Naive thymus-derived CD4-positive, alpha-beta T cell (primary cell): ENCODE measurements at regions not wholly inside any gene's neighbourhood (a gene's known extent, or its start where the extent isn't known, plus 50 kb on each side); places are given as distances from the start of the nearest gene placed in this dataset.

Experiments
- ATAC-seq: fragments of 150-1000 bp; cut with Tn5 transposase; 2 replicates; pipeline ENCODE4 v1.10.0; 2021; ENCODE audit warnings: mild to moderate bottlenecking, moderate library complexity
- CTCF ChIA-PET: fragments of 350-600 bp; sonication (Branson Sonifier 250); formaldehyde crosslinking; loops from one replicate; lab custom pipeline; 2021; ENCODE audit warnings: antibody characterized with exemption; lab: Charles Lee
- POLR2A ChIA-PET: fragments of 350-600 bp; sonication (Branson Sonifier 250); formaldehyde crosslinking; loops from one replicate; lab custom pipeline; 2021; ENCODE audit warnings: antibody characterized with exemption, inconsistent platforms; lab: Charles Lee
- DNase-seq, 9 donors: peaks; one replicate each; pipeline versions ENCODE4 v3.0.0 to v3.0.0-alpha.2; 2020 to 2022; ENCODE audit warnings: mixed read lengths in 1 of 9
- H3K27ac ChIP-seq: one replicate; pipeline ENCODE4 v1.7.0; 2013; ENCODE audit warnings: mild to moderate bottlenecking, low read depth, low read length, moderate library complexity
- H3K27me3 ChIP-seq, 2 donors: one replicate each; pipeline ENCODE4 v1.7.0; 2013; ENCODE audit warnings: low read length in 2 of 2, mild to moderate bottlenecking in 2 of 2, moderate library complexity in 2 of 2; ENCODE audit not compliant: control insufficient read depth in 2 of 2, insufficient read depth in 2 of 2
- H3K36me3 ChIP-seq, 3 experiments: 1 replicate in 2 of 3; 2 replicates in 1 of 3; pipeline ENCODE4 v1.7.0; 2013; ENCODE audit warnings: low read length in 3 of 3, mild to moderate bottlenecking in 3 of 3, moderate library complexity in 1 of 3; ENCODE audit not compliant: insufficient read depth in 3 of 3, control insufficient read depth in 2 of 3
- H3K4me1 ChIP-seq, 2 donors: one replicate each; pipeline ENCODE4 v1.7.0; 2013; ENCODE audit warnings: low read length in 2 of 2, mild to moderate bottlenecking in 2 of 2, moderate library complexity in 1 of 2; ENCODE audit not compliant: control insufficient read depth in 2 of 2, insufficient read depth in 2 of 2
- H3K4me3 ChIP-seq: 2 replicates; pipeline ENCODE4 v1.7.0; 2013; ENCODE audit warnings: mild to moderate bottlenecking, low read length
- H3K9me3 ChIP-seq, 3 experiments: 1 replicate in 2 of 3; 2 replicates in 1 of 3; pipeline ENCODE4 v1.7.0; 2013; ENCODE audit warnings: low read length in 3 of 3; ENCODE audit not compliant: control insufficient read depth in 2 of 3
- H3K27ac Mint-ChIP-seq, 9 donors: one replicate each; pipeline ENCODE4 v1.8.0; 2020 to 2022; ENCODE audit warnings: mixed read lengths in 9 of 9, mild to moderate bottlenecking in 8 of 9, moderate library complexity in 5 of 9, inconsistent platforms in 2 of 9
- H3K27me3 Mint-ChIP-seq, 5 donors: one replicate each; pipeline ENCODE4 v1.8.0; 2021 to 2022; ENCODE audit warnings: mixed read lengths in 5 of 5, mild to moderate bottlenecking in 1 of 5
- H3K36me3 Mint-ChIP-seq, 5 donors: one replicate each; pipeline ENCODE4 v1.8.0; 2020 to 2022; ENCODE audit warnings: mixed read lengths in 5 of 5, mild to moderate bottlenecking in 3 of 5, inconsistent platforms in 1 of 5
- H3K4me1 Mint-ChIP-seq, 7 donors: one replicate each; pipeline ENCODE4 v1.8.0; 2020 to 2022; ENCODE audit warnings: mixed read lengths in 7 of 7, mild to moderate bottlenecking in 3 of 7, inconsistent platforms in 1 of 7
- H3K4me3 Mint-ChIP-seq, 10 donors: one replicate each; pipeline ENCODE4 v1.8.0; 2020 to 2022; ENCODE audit warnings: mild to moderate bottlenecking in 10 of 10, mixed read lengths in 10 of 10, moderate library complexity in 6 of 10, inconsistent platforms in 2 of 10
- H3K9me3 Mint-ChIP-seq, 11 donors: one replicate each; pipeline ENCODE4 v1.8.0; 2020 to 2022; ENCODE audit warnings: mixed read lengths in 11 of 11, mild to moderate bottlenecking in 4 of 11, inconsistent platforms in 1 of 11, moderate library complexity in 1 of 11
- intact Hi-C, 2 donors: fragments of 100-400 bp; cut with micrococcal nuclease; formaldehyde crosslinking; loops; one replicate each; pipeline ENCODE4 v1.15.1; 2023

DNA sequence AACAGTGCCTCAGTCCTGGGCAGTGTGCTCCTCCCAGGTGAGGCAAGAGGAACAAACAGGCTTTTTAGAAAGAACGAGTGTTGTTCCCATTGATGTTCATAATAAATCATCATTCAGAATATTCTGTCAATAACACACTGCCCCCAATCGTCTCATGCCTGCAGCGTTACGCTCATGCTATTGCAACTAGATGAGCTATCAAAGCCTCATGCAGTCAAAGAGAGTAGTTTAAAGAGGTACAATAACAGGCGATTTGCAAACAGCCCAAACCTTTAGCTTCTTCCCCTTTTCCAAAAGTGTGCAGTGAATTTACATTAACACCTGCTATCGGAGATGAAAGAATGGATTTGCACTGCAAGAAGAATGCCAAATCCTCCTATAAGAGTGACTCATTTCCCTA lies 1164.7 kb upstream of the MAP3K7 start:
- Histone ChIP-seq H3K4me1 (no peaks in the 10 kb centered on the region), H3K27me3 (no peaks in the 10 kb centered on the region), H3K9me3 (no peaks in the 10 kb centered on the region), H3K4me3 (no peak overlapping the region), H3K36me3 (no peaks in the 10 kb centered on the region), H3K27ac (no peak overlapping the region)
- intact Hi-C loops, result no loop called here
- no peak for DNase-seq
- ATAC-seq, result no peak
- Mint-ChIP-seq H3K27ac (no peak overlapping the region), H3K36me3 (no peaks in the 10 kb centered on the region), H3K9me3 (peaks cover 0 to 10% (median 0%) of the 10 kb centered on the region in 11 donors), H3K4me1 (no peaks in the 10 kb centered on the region), H3K27me3 (no peaks in the 10 kb centered on the region), H3K4me3 (no peak overlapping the region)
- ChIA-PET POLR2A (no interaction called here), CTCF (no interaction called here)

DNA sequence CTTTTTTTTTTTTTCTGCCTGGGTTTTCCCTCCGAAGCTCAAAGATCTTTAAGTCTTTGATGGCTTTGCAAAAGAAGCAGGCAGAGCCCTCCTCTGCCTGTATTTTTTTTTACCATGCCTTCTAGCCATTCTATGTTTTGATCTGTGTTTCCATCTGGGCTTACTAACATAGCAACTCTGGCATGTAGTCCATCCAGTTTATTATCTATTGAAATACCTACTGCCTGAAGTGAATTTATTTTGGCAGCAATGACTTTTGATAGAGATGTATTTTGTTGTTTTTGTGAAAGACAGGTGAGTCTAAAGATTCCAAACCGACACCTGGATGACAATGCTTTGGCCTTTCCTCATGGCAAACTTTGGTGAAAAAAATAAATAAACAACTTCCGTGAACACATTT lies 1157.7 kb upstream of the MAP3K7 start:
- H3K9me3 Mint-ChIP-seq, result peaks cover 0 to 6% (median 0%) of the 10 kb centered on the region in 11 donors
- no peak overlapping the region for H3K27ac Mint-ChIP-seq
- DNase-seq (no peak), ATAC-seq (no peak)
- Histone ChIP-seq H3K4me3 (no peak overlapping the region), H3K4me1 (no peaks in the 10 kb centered on the region), H3K27ac (no peak overlapping the region), H3K9me3 (no peaks in the 10 kb centered on the region), H3K27me3 (no peaks in the 10 kb centered on the region), H3K36me3 (no peaks in the 10 kb centered on the region)
- CTCF ChIA-PET, result no interaction called here
- no peaks in the 10 kb centered on the region for H3K36me3 Mint-ChIP-seq
- POLR2A ChIA-PET, result no interaction called here
- intact Hi-C loops, result no loop called here
- H3K27me3 Mint-ChIP-seq, result no peaks in the 10 kb centered on the region
- H3K4me3 Mint-ChIP-seq, result no peak overlapping the region
- no peaks in the 10 kb centered on the region for H3K4me1 Mint-ChIP-seq

DNA sequence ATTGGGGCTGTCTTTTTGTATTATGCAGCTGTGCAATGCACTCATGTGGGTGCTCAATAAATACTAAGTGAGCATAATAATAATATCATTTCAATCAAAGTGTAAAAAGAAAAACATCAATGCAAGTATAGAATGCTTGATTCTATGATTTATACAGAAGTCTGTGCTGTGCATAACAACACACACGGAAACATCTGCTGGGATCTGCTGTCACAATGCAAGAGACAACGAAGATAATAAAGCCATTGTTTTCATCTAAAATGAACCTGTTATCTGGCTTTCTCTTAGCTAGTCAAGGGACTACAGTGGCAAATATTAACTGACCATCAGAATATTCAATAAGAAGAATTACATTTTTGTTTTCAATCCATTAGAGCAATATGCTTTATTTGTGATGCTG lies 1156.9 kb upstream of the MAP3K7 start:
- POLR2A ChIA-PET, result no interaction called here
- Mint-ChIP-seq H3K4me3 (no peak overlapping the region), H3K27ac (no peak overlapping the region), H3K36me3 (no peaks in the 10 kb centered on the region), H3K27me3 (no peaks in the 10 kb centered on the region), H3K9me3 (peaks cover 0 to 6% (median 0%) of the 10 kb centered on the region in 11 donors), H3K4me1 (no peaks in the 10 kb centered on the region)
- no peak for ATAC-seq
- H3K4me1 ChIP-seq, result no peaks in the 10 kb centered on the region
- no peak for DNase-seq
- H3K27me3 ChIP-seq, result no peaks in the 10 kb centered on the region
- H3K36me3 ChIP-seq, result no peaks in the 10 kb centered on the region
- H3K4me3 ChIP-seq, result no peak overlapping the region
- H3K27ac ChIP-seq, result no peak overlapping the region
- CTCF ChIA-PET, result no interaction called here
- intact Hi-C loops, result no loop called here
- no peaks in the 10 kb centered on the region for H3K9me3 ChIP-seq

DNA sequence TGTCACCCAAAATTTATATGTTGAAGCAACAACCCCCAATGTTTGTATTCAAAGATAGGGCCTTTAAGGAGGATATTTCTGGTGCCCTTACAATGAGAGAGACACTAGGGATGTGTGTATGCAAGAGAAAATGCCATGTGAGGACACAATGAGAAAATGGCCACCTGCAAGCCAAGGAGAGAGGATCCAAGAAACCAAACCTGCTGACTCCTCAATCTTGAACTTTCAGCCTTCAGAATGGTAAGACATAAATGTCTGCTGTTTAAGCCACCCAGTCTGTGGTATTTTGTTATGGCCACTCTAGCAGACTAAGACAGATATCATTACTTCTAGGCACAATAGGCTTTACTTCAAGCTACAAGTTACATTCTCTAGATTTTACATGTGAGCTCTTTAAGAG lies 1145.1 kb upstream of the MAP3K7 start:
- H3K36me3 ChIP-seq, result no peaks in the 10 kb centered on the region
- ChIA-PET CTCF (no interaction called here), POLR2A (no interaction called here)
- H3K36me3 Mint-ChIP-seq, result peaks cover 0 to 6% (median 0%) of the 10 kb centered on the region in 5 donors
- H3K27ac Mint-ChIP-seq, result no peak overlapping the region
- no peak overlapping the region for H3K4me3 Mint-ChIP-seq
- no peaks in the 10 kb centered on the region for H3K9me3 ChIP-seq
- H3K9me3 Mint-ChIP-seq, result peaks cover 0 to 13% (median 5%) of the 10 kb centered on the region in 11 donors
- H3K4me3 ChIP-seq, result no peak overlapping the region
- DNase-seq, result no peak
- no peaks in the 10 kb centered on the region for H3K4me1 ChIP-seq
- H3K4me1 Mint-ChIP-seq, result no peaks in the 10 kb centered on the region
- no peaks in the 10 kb centered on the region for H3K27me3 Mint-ChIP-seq
- no peaks in the 10 kb centered on the region for H3K27me3 ChIP-seq
- intact Hi-C loops, result no loop called here
- ATAC-seq, result no peak
- H3K27ac ChIP-seq, result no peak overlapping the region

DNA sequence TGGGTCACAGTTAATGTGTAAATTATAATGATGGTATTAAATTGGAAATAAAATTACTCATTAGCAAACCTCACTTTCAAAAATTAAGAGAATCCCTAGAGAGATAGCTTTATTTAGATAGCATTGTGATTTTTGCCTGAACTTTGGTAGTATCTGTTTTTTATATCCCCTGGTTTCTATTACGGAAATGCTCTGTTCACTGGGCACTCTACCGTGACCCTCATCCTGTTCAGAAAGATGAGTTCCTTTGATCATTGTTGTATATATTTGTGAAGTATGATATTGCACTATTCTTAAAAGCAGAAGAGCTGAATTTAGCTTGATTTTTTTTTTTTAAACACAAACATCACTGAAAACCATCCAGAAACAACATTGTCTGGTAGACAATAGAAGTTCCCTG lies 1143.8 kb upstream of the MAP3K7 start:
- H3K27me3 Mint-ChIP-seq, result no peaks in the 10 kb centered on the region
- no peaks in the 10 kb centered on the region for H3K27me3 ChIP-seq
- POLR2A ChIA-PET, result no interaction called here
- no peak for DNase-seq
- no peak for ATAC-seq
- no peak overlapping the region for H3K4me3 ChIP-seq
- intact Hi-C loops, result no loop called here
- peaks cover 0 to 6% (median 0%) of the 10 kb centered on the region in 5 donors for H3K36me3 Mint-ChIP-seq
- H3K36me3 ChIP-seq, result no peaks in the 10 kb centered on the region
- no peak overlapping the region for H3K4me3 Mint-ChIP-seq
- H3K4me1 ChIP-seq, result no peaks in the 10 kb centered on the region
- H3K27ac Mint-ChIP-seq, result no peak overlapping the region
- CTCF ChIA-PET, result no interaction called here
- H3K27ac ChIP-seq, result no peak overlapping the region
- no peaks in the 10 kb centered on the region for H3K4me1 Mint-ChIP-seq
- no peaks in the 10 kb centered on the region for H3K9me3 ChIP-seq
- peaks cover 0 to 15% (median 5%) of the 10 kb centered on the region in 11 donors for H3K9me3 Mint-ChIP-seq

DNA sequence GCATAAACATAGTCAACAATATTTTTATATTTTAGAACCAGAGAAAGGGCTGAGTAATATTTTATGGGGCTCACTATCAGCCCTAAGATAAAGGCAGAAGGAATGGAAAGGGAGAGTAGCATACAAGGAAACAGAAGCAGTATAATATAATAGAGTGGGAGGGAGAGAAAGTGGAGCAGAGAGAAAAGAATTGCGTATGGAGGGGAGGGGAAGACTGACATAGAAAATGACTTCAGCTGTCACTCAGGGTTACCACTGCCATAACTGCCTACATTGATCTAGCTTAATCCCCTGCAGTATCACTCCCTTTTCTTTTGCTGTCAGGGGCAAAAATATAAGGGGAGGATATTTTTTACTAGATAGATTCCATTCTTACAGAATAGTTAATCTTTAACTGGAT lies 1133.5 kb upstream of the MAP3K7 start:
- no peak overlapping the region for H3K4me3 ChIP-seq
- H3K4me1 ChIP-seq, result no peaks in the 10 kb centered on the region
- Mint-ChIP-seq H3K9me3 (peaks cover 0 to 16% (median 2%) of the 10 kb centered on the region in 11 donors), H3K36me3 (no peaks in the 10 kb centered on the region), H3K27me3 (no peaks in the 10 kb centered on the region), H3K4me3 (no peak overlapping the region), H3K27ac (no peak overlapping the region), H3K4me1 (no peaks in the 10 kb centered on the region)
- DNase-seq (no peak), ATAC-seq (no peak)
- H3K9me3 ChIP-seq, result no peaks in the 10 kb centered on the region
- ChIA-PET CTCF (no interaction called here), POLR2A (no interaction called here)
- no peaks in the 10 kb centered on the region for H3K27me3 ChIP-seq
- H3K27ac ChIP-seq, result no peak overlapping the region
- no peaks in the 10 kb centered on the region for H3K36me3 ChIP-seq
- intact Hi-C loops, result no loop called here

DNA sequence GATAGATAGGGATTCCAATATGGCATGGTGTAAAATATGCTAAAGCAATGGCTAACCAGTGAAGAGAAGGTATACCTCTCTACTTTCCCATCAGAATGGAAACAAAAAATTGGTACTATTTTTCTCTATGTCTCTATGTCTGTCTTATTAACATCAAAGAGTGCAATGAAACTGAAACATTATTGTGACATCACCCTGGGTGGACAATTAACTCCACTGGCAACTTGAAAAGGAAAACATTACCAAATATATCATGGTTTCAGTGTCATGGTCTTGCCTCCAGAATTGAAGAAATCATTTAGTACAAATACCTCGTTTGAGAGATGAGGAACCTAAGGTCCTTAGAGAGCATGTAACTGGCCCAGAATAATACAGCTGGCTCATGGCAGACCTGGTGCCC lies 1132.5 kb upstream of the MAP3K7 start:
- intact Hi-C loops, result no loop called here
- no peaks in the 10 kb centered on the region for H3K36me3 Mint-ChIP-seq

More for the DNA sequence above, 1132.5 kb upstream of the MAP3K7 start:
- ChIA-PET CTCF (no interaction called here), POLR2A (no interaction called here)
- H3K27ac Mint-ChIP-seq, result no peak overlapping the region
- no peak for DNase-seq
- no peaks in the 10 kb centered on the region for H3K27me3 Mint-ChIP-seq
- ATAC-seq, result no peak
- Histone ChIP-seq H3K4me1 (no peaks in the 10 kb centered on the region), H3K36me3 (no peaks in the 10 kb centered on the region), H3K9me3 (no peaks in the 10 kb centered on the region), H3K27ac (no peak overlapping the region), H3K4me3 (no peak overlapping the region), H3K27me3 (no peaks in the 10 kb centered on the region)
- H3K4me3 Mint-ChIP-seq, result no peak overlapping the region
- no peaks in the 10 kb centered on the region for H3K4me1 Mint-ChIP-seq
- peaks cover 0 to 10% (median 1%) of the 10 kb centered on the region in 11 donors for H3K9me3 Mint-ChIP-seq
